B cell (primary cell): ENCODE measurements at regions not wholly inside any gene's neighbourhood (a gene's known extent, or its start where the extent isn't known, plus 50 kb on each side); places are given as distances from the start of the nearest gene placed in this dataset.

Source experiments
- ATAC-seq: fragments of 200-7000 bp; cut with Tn5 transposase; one replicate; pipeline ENCODE4 v1.10.0; 2021; ENCODE audit warnings: low read depth, mild to moderate bottlenecking, moderate number of reproducible peaks, moderate library complexity
- CTCF ChIA-PET: fragments of 350-600 bp; sonication (Branson Sonifier 250); formaldehyde crosslinking; loops from one replicate; lab custom pipeline; 2021; ENCODE audit warnings: antibody characterized with exemption, inconsistent platforms; lab: Charles Lee
- POLR2A ChIA-PET: fragments of 350-600 bp; sonication (Branson Sonifier 250); formaldehyde crosslinking; loops from one replicate; lab custom pipeline; 2021; ENCODE audit warnings: antibody characterized with exemption; lab: Charles Lee
- DNase-seq: peaks from one replicate; pipeline ENCODE4 v3.0.0; 2013
- H2AFZ ChIP-seq: 2 replicates; pipeline ENCODE4 v1.6.1; 2012; ENCODE audit warnings: mild to moderate bottlenecking, low read depth, low read length; ENCODE audit not compliant: insufficient read depth, poor library complexity, severe bottlenecking
- H3K27ac ChIP-seq, 2 donors: 1 replicate in 1 of 2; 2 replicates in 1 of 2; pipeline ENCODE4 v1.5.1; 2012 to 2013; ENCODE audit warnings: low read length in 2 of 2, mild to moderate bottlenecking in 2 of 2, moderate library complexity in 1 of 2
- H3K27me3 ChIP-seq, 4 experiments: fragments of 200-600 bp in 1 of 4; sonication (generic) in 1 of 4; replicated peaks in 1 of 4; 1 replicate in 2 of 4; 2 replicates in 2 of 4; pipeline versions ENCODE4 v1.6.1 to v1.7.0; 2013 to 2016; ENCODE audit warnings: low read length in 3 of 4, mild to moderate bottlenecking in 2 of 4, mixed read lengths in 1 of 4, moderate library complexity in 1 of 4; ENCODE audit not compliant: insufficient read depth in 4 of 4, control insufficient read depth in 3 of 4; ENCODE audit errors: control extremely low read depth in 1 of 4
- H3K36me3 ChIP-seq, 2 experiments: replicated peaks in 1 of 2; 1 replicate in 1 of 2; 2 replicates in 1 of 2; pipeline versions ENCODE4 v1.6.1 to v1.7.1; 2013; ENCODE audit warnings: low read length in 1 of 2; ENCODE audit not compliant: insufficient read depth in 2 of 2, control insufficient read depth in 1 of 2; ENCODE audit errors: control extremely low read depth in 1 of 2, extremely low read depth in 1 of 2
- H3K4me1 ChIP-seq, 2 donors: fragments of 200-600 bp in 1 of 2; sonication (generic) in 1 of 2; 1 replicate in 1 of 2; 2 replicates in 1 of 2; pipeline versions ENCODE4 v1.5.1 to v1.6.1; 2013 to 2017; ENCODE audit warnings: low read length in 2 of 2; ENCODE audit not compliant: control insufficient read depth in 2 of 2, insufficient read depth in 2 of 2
- H3K4me2 ChIP-seq: replicated peaks from 2 replicates; pipeline ENCODE3; 2012; ENCODE audit warnings: mild to moderate bottlenecking, low read depth, low read length; ENCODE audit not compliant: poor library complexity, severe bottlenecking
- H3K4me3 ChIP-seq, 5 experiments: fragments of 200-600 bp in 1 of 5; sonication (generic) in 1 of 5; 1 replicate in 3 of 5; 2 replicates in 2 of 5; pipeline versions ENCODE4 v1.5.1 to v1.7.0; 2011 to 2016; ENCODE audit warnings: low read length in 4 of 5, mild to moderate bottlenecking in 4 of 5, low read depth in 2 of 5, control low read depth in 1 of 5, moderate library complexity in 1 of 5; ENCODE audit not compliant: insufficient read depth in 1 of 5; ENCODE audit errors: control extremely low read depth in 1 of 5, extremely low read depth in 1 of 5
- H3K79me2 ChIP-seq: fragments of 200-600 bp; sonication (generic); one replicate; pipeline ENCODE4 v1.6.0; 2016; ENCODE audit warnings: low read length; ENCODE audit not compliant: control insufficient read depth, insufficient read depth
- H3K9ac ChIP-seq: fragments of 200-600 bp; sonication (generic); 2 replicates; pipeline ENCODE4 v1.6.1; 2017; ENCODE audit warnings: mild to moderate bottlenecking, low read length, moderate library complexity
- H3K9me3 ChIP-seq, 3 donors: one replicate each; pipeline versions ENCODE4 v1.6.1 to v1.7.1; 2013; ENCODE audit warnings: low read length in 2 of 3; ENCODE audit not compliant: control insufficient read depth in 2 of 3, insufficient read depth in 1 of 3; ENCODE audit errors: control extremely low read depth in 1 of 3
- H4K20me1 ChIP-seq: 2 replicates; pipeline ENCODE4 v1.6.0; 2012; ENCODE audit warnings: mild to moderate bottlenecking, low read length; ENCODE audit not compliant: insufficient read depth, control insufficient read depth, poor library complexity, severe bottlenecking
- H3K27ac Mint-ChIP-seq: one replicate; pipeline ENCODE4 v1.8.0; 2021; ENCODE audit warnings: mixed read lengths
- H3K27me3 Mint-ChIP-seq: one replicate; pipeline ENCODE4 v1.8.0; 2021; ENCODE audit warnings: mixed read lengths
- H3K4me1 Mint-ChIP-seq: one replicate; pipeline ENCODE4 v1.8.0; 2021; ENCODE audit warnings: mixed read lengths
- H3K4me3 Mint-ChIP-seq: one replicate; pipeline ENCODE4 v1.8.0; 2021; ENCODE audit warnings: mixed read lengths
- H3K9me3 Mint-ChIP-seq: one replicate; pipeline ENCODE4 v1.8.0; 2022; ENCODE audit warnings: mixed read lengths; ENCODE audit not compliant: insufficient read depth
- CTCF ChIP-seq: fragments of 200-600 bp; IDR thresholded peaks from one replicate; pipeline ENCODE4 v1.8.0; 2022; ENCODE audit warnings: antibody characterized with exemption, mild to moderate bottlenecking
- EZH2 ChIP-seq: IDR thresholded peaks from 2 replicates; pipeline ENCODE4 v1.6.1; 2012; ENCODE audit warnings: borderline replicate concordance, low read depth, mild to moderate bottlenecking, moderate library complexity, low read length; ENCODE audit not compliant: insufficient read depth, poor library complexity, severe bottlenecking
- WGBS: methylation state at CpG from one replicate; pipeline ENCODE4 v1.1.5; 2013; ENCODE audit warnings: missing lambda C conversion rate; ENCODE audit not compliant: insufficient coverage; 5-methylcytosine and 5-hydroxymethylcytosine counted together
- intact Hi-C: fragments of 100-400 bp; cut with micrococcal nuclease; formaldehyde crosslinking; loops from one replicate; pipeline ENCODE4 v1.10.0; 2022

- H3K27me3 Mint-ChIP-seq: peaks cover 3% of the 10 kb centered on the region
Measured at GRCh38 chr1:165080253-165080896, 276.1 kb downstream of the LMX1A start.

GRCh38 chr1:165078391-165078790 is 278.1 kb downstream of the LMX1A start:
- Histone ChIP-seq H3K9me3 (peaks cover 0 to 8% (median 0%) of the 10 kb centered on the region in 3 donors), H3K36me3 (no peaks in the 10 kb centered on the region), H3K4me3 (no peak overlapping the region), H3K79me2 (no peaks in the 10 kb centered on the region), H3K4me1 (no peaks in the 10 kb centered on the region), H3K27ac (no peak overlapping the region), H3K27me3 (no peaks in the 10 kb centered on the region), H4K20me1 (no peaks in the 10 kb centered on the region), H3K9ac (no peak overlapping the region), H2AFZ (no peak overlapping the region), H3K4me2 (no peak overlapping the region)
- Mint-ChIP-seq H3K4me1 (no peaks in the 10 kb centered on the region), H3K27me3 (peaks cover 4% of the 10 kb centered on the region), H3K9me3 (no peaks in the 10 kb centered on the region), H3K27ac (no peak overlapping the region), H3K4me3 (no peak overlapping the region)
- POLR2A ChIA-PET: no interaction called here
- no peak for TF ChIP-seq EZH2
- TF ChIP-seq CTCF: no peak
- CTCF ChIA-PET: no interaction called here
- intact Hi-C loops: no loop called here
- ATAC-seq (no peak), DNase-seq (no peak)

More at GRCh38 chr1:165080253-165080896, 276.1 kb downstream of the LMX1A start:
- no peaks in the 10 kb centered on the region for H3K36me3 ChIP-seq
- H3K4me1 ChIP-seq: no peaks in the 10 kb centered on the region
- Mint-ChIP-seq H3K4me1 (no peaks in the 10 kb centered on the region), H3K27ac (no peak overlapping the region), H3K4me3 (no peak overlapping the region), H3K9me3 (no peaks in the 10 kb centered on the region)
- ChIA-PET POLR2A (no interaction called here), CTCF (no interaction called here)
- peaks cover 0 to 4% (median 0%) of the 10 kb centered on the region in 3 donors for H3K9me3 ChIP-seq
- H3K79me2 ChIP-seq: no peaks in the 10 kb centered on the region
- intact Hi-C loops: no loop called here
- TF ChIP-seq EZH2 (no peak), CTCF (no peak)
- no peak for DNase-seq
- H3K4me2 ChIP-seq: no peak overlapping the region
- no peaks in the 10 kb centered on the region for H3K27me3 ChIP-seq
- 93% methylated on average over 2 of the region's 4 CpGs for WGBS
- no peak for ATAC-seq
- no peak overlapping the region for H2AFZ ChIP-seq
- no peaks in the 10 kb centered on the region for H4K20me1 ChIP-seq
- no peak overlapping the region for H3K4me3 ChIP-seq
- H3K27ac ChIP-seq: no peak overlapping the region
- H3K9ac ChIP-seq: no peak overlapping the region
